ENCODE measurements at regions not wholly inside any gene's neighbourhood (a gene's known extent, or its start where the extent isn't known, plus 50 kb on each side); places are given as distances from the start of the nearest gene placed in this dataset.
A peak's percentile ranks its signal among the peaks of the same experiment; 100 is the strongest.

DNA sequence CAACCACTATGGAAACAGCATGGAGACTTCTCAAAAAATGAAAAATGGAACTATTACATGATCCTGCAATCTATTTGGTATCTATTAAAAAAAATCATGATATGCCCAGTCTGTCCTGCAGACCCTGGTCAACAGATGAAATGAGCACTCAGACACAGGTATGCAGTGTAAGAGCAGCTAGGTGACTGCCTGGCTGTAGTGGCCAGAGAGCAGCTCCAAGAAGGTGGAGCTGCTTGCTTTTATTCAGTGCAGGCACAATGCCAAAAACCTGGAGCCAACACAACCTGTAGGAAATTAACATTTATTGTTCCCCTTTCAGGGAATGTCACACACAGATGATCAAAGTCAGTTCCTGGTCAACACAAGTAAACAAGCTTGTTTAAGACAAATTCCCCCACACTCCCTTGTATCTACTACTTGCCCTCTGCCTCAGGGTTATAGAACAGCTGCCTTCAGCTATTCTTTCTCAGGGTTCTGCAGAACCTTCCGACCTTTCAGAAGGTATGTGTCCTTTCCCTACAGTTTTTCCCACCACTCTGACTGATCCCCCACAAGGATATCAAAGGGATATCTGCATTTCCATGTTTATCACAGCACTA is 933.7 kb upstream of the SLITRK5 start:
- no peak for DNase-seq

- DNase-seq = no peak
Measured at GRCh38 chr13:86741762-86742285, 929.3 kb upstream of the SLITRK5 start.

DNA sequence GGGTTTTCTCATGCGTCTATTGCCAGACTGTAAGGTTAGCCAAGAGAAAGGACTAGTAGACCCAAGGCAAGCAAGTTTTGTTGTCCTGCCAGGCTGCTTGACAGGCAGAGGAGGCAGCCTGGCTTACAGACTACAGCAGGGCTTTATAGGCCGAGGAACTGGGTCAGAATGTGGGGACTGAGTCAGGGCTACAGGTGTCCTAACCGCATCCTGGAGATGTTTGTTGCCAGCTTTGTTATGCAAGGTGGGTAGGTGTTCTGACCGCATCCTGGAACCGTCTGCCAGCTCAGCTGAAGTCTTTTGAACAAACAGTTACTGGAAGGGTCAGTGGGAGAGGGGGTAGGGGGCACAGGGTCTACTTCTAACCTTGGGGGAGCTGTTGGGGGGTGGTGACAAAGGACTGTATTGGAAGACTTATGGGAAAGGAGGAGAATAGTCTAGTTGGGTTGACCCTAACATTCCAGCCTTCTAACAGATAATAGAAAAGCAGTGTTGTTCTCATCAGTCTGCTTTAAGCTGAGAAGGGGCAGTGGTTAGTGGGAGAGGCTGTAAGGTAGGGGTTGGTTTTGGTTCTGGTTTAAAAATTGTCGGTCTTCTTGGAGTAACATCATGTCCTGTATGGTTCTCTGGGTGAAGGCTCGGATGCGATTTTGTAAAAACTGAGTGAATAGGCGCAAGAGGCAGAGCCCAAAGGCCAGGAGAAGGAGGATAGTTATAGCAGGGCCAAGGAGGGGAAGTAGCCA is 913.8 kb upstream of the SLITRK5 start:
- DNase-seq = no peak

DNA sequence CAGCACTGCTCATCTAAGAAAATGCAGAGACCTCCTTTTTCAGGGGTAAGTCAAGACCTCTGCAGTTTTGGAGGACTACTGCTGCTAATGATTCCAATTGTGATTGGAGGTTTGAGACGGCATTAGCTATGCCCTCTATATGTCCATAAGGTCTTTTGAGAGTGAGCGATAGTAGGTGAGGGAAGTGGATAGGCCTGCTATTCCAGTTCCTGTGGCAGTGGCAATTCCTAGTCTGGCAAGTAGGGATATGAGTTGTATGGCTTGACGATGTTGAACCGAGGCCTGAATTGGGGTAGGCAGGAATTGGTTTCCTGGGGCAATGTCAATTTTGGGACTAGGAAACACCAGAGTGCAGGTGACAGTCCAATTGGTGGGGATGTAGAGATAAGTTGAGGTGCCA is 913.1 kb upstream of the SLITRK5 start:
- no peak for DNase-seq

DNA sequence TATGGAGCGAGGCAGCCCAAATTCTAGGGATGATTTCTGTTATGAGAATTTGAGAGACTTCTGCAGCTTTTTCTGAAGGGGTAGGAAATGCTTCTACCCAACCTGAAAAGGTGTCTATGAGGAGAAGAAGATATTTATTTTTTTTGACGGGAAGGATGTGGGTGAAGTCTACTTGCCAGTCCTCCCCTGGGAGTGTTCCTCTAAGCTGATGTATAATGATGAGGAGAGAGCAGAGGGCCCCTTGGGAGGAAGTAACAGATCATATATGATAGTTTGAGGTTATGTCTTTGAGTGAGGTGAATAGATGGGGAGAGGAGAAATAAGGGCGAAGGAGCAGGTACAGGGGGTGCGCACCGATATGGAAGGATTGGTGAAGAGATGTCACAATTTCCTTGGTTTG is 910.6 kb upstream of the SLITRK5 start:
- no peak for DNase-seq

- DNase-seq = no peak
Measured at GRCh38 chr13:86765462-86765861, 905.7 kb upstream of the SLITRK5 start.

DNA sequence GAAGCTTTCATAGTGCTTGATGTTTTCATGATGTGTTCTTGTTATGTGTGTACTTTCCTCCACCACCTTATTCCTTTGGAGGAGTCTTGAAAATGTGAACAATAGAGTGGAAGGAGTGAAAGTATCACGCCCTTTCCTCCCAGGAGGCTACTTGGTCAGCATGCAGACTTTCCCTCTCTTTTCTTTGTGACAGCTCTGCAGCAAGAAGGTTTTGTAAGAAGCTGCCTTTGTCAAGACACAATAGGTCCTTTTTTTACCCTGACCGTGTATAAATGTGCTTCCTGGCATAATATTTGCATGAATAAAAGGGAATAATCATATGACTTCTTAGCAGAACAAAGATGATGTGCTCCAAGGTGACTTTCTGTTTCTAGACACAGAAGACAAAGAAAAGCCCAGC is 882.6 kb upstream of the SLITRK5 start:
- no peak for DNase-seq

DNA sequence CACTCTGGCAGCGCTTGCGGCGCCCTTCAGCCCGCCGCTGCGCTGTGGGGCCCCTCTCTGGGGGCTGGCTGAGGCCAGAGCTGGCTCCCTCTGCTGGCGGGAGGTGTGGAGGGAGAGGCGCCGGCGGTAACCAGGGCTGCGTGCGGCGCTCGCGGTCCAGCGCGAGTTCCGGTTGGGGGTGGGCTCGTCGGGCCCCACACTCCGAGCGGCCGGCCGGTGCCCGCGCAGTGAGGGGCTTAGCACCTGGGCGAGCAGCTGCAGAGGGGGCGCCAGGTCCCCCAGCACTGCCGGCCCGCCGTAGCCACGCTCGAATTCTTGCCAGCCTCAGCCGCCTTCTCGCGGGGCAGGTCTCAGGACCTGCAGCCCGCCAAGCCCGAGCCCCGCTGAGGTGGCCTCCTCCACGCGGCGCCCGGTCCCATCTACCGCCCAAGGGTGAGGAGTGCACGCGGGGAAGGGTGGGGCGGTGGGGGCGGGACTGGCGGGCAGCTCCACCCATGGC is 879.0 kb upstream of the SLITRK5 start:
- DNase-seq = no peak

DNA sequence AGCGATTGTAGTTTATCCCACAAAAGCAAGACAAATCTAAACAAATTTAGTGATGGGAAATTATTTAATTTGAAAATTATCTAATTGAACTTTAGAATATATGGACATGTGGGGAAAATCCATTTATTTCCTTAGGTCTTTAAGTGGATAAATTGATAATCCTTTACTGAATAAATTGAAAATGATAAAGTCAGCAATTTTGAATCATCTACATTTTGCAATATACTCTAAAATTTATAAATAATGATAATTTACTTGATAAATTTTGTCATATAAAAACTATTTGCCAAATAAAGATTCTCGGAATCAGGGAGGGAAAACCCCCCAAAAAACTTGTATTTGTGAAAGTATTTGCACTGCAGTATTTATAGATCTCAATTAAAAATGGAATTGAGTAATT is 875.3 kb upstream of the SLITRK5 start:
- no peak for DNase-seq

DNA sequence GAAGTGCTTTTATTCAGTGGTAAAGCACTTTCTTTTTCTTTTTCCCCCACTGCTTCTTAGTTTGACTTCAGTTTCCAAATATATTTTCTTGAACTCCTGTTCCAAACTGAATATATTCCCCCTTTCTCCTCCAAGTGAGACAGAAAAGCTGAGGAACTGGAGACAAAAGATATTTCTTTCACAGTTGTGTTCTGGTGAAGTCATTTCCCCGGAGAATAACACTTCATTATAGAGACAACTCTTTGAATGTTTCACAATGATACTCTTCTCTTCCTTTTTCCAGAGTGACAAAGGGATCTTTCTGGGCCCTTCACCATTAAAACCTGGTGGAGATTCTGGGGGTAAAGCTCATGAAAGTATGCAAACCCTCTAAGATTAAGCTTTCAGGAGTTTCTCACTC is 860.8 kb upstream of the SLITRK5 start:
- DNase-seq = peak in 1 of 3 donors; percentile 37

GRCh38 chr13:86813198-86813597 is 858.0 kb upstream of the SLITRK5 start:
- DNase-seq = no peak

DNA sequence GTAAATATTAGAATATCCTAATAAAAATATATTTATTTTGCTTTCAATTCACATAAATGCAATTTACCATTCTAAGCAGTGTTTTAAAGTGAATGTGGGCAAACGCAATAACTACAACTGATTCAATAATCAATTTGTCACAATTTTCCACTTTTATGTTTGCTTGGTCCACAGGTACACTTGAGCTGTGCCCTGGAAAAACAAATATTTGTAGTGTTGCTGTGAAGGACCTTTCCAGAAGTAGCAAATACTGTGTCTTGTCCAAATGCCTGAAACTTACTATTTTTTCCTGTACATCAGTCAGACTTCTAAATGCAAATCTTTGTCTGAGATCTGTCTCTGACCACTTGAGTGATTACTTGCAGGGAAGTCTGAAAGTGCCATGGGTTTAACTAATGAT is 845.8 kb upstream of the SLITRK5 start:
- no peak for DNase-seq

DNA sequence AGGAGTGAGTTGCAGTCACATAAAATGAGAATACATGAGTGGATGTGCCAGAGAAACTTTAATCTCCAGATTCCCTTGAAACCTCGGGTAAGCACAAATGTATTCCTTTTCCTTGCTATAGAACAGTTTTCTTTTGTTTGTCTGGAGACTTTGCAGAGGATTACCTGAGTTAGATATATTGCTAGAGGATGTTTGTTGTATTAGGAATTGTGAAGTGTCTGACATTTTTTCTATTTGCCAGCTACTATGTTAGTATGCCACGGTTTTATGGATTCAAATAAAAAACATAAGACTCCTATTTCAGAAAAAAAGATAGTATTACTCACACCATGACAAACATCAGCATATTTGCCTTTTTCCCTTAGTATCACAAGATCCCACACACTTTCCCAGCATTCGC is 844.9 kb upstream of the SLITRK5 start:
- no peak for DNase-seq

- peak in 1 of 3 donors; percentile 5 for DNase-seq
Measured at GRCh38 chr13:86830046-86830445, 841.1 kb upstream of the SLITRK5 start.

GRCh38 chr13:86831084-86831483 is 840.1 kb upstream of the SLITRK5 start:
- no peak for DNase-seq

GRCh38 chr13:86838411-86839120 is 832.6 kb upstream of the SLITRK5 start:
- no peak for DNase-seq

- DNase-seq = no peak
Measured at GRCh38 chr13:86839221-86839620, 832.0 kb upstream of the SLITRK5 start.

DNA sequence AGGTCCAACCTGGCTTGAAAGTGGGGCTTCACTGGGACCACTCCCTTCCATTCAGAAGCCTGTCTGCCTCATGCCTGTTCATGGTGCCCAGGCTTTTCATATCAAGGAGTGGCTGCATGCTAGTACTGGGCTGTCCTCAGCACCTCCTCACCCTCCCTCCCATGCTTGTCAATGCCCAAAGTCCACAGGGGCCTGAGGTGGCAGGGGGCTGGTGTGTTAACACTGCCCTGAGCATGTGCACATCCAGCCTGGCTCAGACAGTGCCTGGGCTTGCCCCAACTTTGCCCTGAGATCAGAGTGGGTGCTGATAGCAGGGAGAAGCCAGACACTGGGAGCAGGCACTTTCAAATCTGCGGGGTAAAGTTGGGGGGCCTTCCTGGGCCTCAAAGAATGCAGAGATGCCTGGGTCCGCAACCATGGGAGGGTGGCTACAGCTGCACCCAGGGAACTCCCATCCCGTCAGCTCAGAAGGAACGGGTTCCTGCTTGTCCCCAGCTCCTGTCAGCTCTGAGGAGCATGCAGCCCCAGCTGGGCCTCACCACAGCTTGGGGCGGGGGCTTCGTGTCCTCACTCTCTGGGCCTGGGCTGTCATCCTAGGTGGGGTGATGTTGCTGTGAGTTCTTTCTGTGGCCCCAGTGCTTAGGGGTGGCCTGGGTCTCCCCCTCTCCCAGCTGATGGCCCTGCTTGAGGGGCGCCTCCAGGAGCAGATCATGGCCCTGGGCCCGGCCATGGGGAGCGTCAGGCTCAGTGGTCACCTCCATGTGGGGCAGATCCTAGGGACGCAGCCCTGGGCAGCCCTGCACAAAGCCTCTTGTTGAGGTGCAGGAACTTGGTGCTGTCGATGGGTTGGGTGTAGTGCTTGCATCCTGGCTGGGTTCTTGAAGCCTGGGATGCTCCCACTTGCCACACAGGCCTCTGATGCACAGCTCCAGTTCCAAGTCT is 830.6 kb upstream of the SLITRK5 start:
- DNase-seq = no peak

- no peak for DNase-seq
Measured at GRCh38 chr13:86841264-86841663, 829.9 kb upstream of the SLITRK5 start.

DNA sequence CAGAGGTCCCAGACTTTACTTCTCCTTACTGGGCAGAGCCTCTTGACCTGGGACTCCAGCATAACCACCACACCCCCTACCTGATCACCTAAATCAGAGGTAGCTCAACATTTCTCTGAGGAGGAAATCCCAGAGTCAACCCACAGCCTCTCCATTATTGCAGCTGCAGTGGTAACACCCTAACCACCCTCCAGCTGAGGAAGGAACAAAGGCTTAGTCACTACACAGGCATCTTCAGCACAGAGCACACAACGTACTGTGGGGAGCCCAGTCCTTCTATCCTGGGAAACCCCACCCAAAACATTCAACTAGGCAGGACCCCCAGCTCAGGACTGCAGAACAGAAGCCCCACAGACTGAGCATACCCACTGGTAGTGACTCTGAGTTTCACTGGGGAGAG is 824.7 kb upstream of the SLITRK5 start:
- DNase-seq = no peak

DNA sequence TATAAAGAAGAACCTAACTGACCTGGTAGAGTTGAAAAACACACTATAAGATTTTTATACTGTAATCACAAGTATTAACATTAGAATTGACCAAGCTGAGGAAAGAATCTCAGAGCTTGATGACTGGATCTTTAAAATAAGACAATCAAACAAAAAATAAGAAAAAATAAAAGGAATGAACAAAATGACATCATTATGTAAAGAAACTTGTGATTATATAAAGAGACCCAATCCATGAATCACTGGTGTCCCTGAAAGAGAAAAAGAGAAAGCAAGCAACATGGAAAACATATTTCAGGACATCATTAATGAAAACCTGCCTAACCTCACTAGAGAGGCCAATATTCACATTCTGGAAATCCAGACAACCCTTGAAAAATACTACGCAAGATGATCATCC is 822.5 kb upstream of the SLITRK5 start:
- no peak for DNase-seq

- DNase-seq = peak in 1 of 3 donors; percentile 9
Measured at GRCh38 chr13:86856991-86857390, 814.2 kb upstream of the SLITRK5 start.
